Tibial artery (tissue), 4 donors: ENCODE measurements at regions not wholly inside any gene's neighbourhood (a gene's known extent, or its start where the extent isn't known, plus 50 kb on each side); places are given as distances from the start of the nearest gene placed in this dataset.

Source experiments
- DNase-seq, 2 donors: peaks; one replicate each; pipeline ENCODE4 v3.0.0-alpha.2; 2019
- H3K27ac ChIP-seq, 2 donors: fragments of 200-600 bp; sonication (generic) in 1 of 2; 1 replicate in 1 of 2; 2 replicates in 1 of 2; pipeline ENCODE4 v1.5.1; 2018 to 2019; ENCODE audit warnings: mild to moderate bottlenecking in 1 of 2
- H3K27me3 ChIP-seq, 2 donors: fragments of 200-600 bp; sonication (generic) in 1 of 2; one replicate each; pipeline versions ENCODE4 v1.5.1 to v1.6.0; 2016 to 2019
- H3K36me3 ChIP-seq, 3 donors: fragments of 200-600 bp; sonication (generic) in 2 of 3; one replicate each; pipeline ENCODE4 v1.5.1; 2016 to 2019; ENCODE audit warnings: mild to moderate bottlenecking in 2 of 3
- H3K4me1 ChIP-seq, 4 donors: fragments of 200-600 bp; sonication (generic) in 2 of 4; 1 replicate in 3 of 4; 2 replicates in 1 of 4; pipeline ENCODE4 v1.5.1; 2016 to 2019
- H3K4me3 ChIP-seq, 2 donors: fragments of 200-600 bp; sonication (generic) in 1 of 2; 1 replicate in 1 of 2; 2 replicates in 1 of 2; pipeline ENCODE4 v1.5.1; 2018 to 2019; ENCODE audit warnings: mild to moderate bottlenecking in 2 of 2
- H3K9me3 ChIP-seq, 3 donors: fragments of 200-600 bp; sonication (generic) in 1 of 3; one replicate each; pipeline ENCODE4 v1.5.1; 2016 to 2019
- intact Hi-C: fragments of 100-400 bp; cut with DNase I; formaldehyde crosslinking; loops from one replicate; pipeline ENCODE4 v1.15.0; 2023; ENCODE audit warnings: low total_unique reads
- TF ChIP-seq, protein P1 (sequence below), 2 experiments: fragments of 200-600 bp in 1 of 2; fragments of 450-650 bp in 1 of 2; IDR thresholded peaks; one replicate each; pipeline ENCODE4 v1.5.1; 2017 to 2019; ENCODE audit warnings: antibody characterized with exemption in 2 of 2, mild to moderate bottlenecking in 1 of 2, moderate library complexity in 1 of 2

- no peak overlapping the region for H3K4me3 ChIP-seq
- TF ChIP-seq, protein P1, sequence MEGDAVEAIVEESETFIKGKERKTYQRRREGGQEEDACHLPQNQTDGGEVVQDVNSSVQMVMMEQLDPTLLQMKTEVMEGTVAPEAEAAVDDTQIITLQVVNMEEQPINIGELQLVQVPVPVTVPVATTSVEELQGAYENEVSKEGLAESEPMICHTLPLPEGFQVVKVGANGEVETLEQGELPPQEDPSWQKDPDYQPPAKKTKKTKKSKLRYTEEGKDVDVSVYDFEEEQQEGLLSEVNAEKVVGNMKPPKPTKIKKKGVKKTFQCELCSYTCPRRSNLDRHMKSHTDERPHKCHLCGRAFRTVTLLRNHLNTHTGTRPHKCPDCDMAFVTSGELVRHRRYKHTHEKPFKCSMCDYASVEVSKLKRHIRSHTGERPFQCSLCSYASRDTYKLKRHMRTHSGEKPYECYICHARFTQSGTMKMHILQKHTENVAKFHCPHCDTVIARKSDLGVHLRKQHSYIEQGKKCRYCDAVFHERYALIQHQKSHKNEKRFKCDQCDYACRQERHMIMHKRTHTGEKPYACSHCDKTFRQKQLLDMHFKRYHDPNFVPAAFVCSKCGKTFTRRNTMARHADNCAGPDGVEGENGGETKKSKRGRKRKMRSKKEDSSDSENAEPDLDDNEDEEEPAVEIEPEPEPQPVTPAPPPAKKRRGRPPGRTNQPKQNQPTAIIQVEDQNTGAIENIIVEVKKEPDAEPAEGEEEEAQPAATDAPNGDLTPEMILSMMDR (IDR thresholded peaks at IDR 0.05): no peak
- H3K27ac ChIP-seq: no peak overlapping the region
- no peaks in the 10 kb centered on the region for H3K4me1 ChIP-seq
- no peaks in the 10 kb centered on the region for H3K27me3 ChIP-seq
- no peaks in the 10 kb centered on the region for H3K9me3 ChIP-seq
- H3K36me3 ChIP-seq: no peaks in the 10 kb centered on the region
- DNase-seq: no peak
- intact Hi-C loops: no loop called here
Observed at GRCh38 chr3:190912736-190913135, 50.2 kb upstream of the GMNC start.
